GM18505 (cell line): ENCODE measurements at regions not wholly inside any gene's neighbourhood (a gene's known extent, or its start where the extent isn't known, plus 50 kb on each side); places are given as distances from the start of the nearest gene placed in this dataset.
A peak's percentile ranks its signal among the peaks of the same experiment; 100 is the strongest.

ENCODE experiments used
- ATAC-seq: cut with Tn5 transposase; IDR thresholded peaks from one replicate; pipeline ENCODE4 v1.9.1; 2021; ENCODE audit not compliant: unreplicated experiment
- POLR2A ChIP-seq: IDR thresholded peaks from 4 replicates; pipeline ENCODE4 v1.6.1; 2011; ENCODE audit warnings: borderline replicate concordance; ENCODE audit not compliant: insufficient read depth, insufficient read length; ENCODE audit errors: extremely low read depth

- no peak for TF ChIP-seq POLR2A
- no peak for ATAC-seq
These were observed 120.4 kb downstream of the ZIC1 start for GRCh38 chr3:147529551-147529950.

- no peak for TF ChIP-seq POLR2A
- ATAC-seq: peak; percentile 70
These were observed 128.9 kb downstream of the ZIC1 start for GRCh38 chr3:147538034-147538433.

DNA sequence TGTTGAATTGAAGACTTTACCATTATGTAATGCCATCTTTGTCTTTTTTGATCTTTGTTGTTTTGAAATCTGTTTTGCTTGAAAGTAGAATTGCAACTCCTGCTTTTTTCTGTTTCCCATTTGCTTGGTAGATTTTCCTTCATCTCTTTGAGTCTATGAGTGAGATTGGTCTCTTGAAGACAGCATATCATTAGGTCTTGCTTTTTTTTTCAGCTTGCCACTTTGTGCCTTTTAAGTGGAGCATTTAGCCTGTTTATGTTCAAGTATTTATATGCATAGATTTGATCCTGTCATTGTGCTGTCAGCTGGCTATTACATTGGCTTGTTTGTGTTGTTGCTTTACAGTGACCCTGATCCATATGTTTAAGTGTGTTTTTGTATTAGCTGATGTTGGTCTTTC is 131.8 kb downstream of the ZIC1 start:
- TF ChIP-seq POLR2A: no peak
- no peak for ATAC-seq

GRCh38 chr3:147544290-147544689 is 135.1 kb downstream of the ZIC1 start:
- no peak for ATAC-seq
- no peak for TF ChIP-seq POLR2A

DNA sequence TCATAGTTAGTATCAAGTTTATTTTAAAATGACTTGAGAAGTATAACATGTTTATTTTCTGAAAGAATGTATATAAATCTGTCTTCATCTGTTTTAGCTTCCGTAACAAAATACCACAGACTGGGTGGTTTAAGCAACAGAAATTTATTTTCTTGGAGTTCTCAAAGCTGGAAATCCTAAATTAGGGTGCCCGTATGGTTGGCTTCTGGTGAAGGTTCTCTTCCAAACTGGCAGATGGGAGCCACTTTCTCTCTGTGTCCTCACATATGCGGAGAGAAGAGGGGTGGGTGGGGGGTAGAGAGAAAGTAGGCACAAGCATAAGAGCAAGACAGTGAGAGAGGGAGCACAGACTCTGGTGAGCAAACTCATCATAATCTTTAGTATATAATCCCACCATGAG is 142.3 kb downstream of the ZIC1 start:
- ATAC-seq: no peak
- no peak for TF ChIP-seq POLR2A

GRCh38 chr3:147554332-147554731 is 145.2 kb downstream of the ZIC1 start:
- no peak for TF ChIP-seq POLR2A
- ATAC-seq: no peak

GRCh38 chr3:147572970-147573340 is 163.8 kb downstream of the ZIC1 start:
- ATAC-seq: peak; percentile 50
- TF ChIP-seq POLR2A: no peak

DNA sequence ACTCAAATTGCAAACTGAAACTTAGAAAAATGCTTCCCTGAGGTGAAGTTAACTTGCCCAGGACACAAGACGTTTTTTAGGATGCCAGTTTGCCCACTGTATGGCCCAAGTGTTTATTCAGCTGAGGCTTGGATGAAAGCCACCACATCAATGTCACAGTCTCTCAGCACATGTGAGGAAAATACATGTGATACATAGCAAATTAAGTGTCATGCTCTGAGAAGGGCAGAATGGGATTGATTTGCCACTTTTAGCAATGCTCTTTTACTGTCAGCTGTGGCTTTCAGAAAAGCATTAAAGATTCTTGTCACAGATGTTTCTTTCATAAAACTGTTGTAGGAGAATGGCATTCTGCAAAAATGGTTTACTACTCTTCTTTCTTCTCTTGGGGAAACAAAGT is 165.5 kb downstream of the ZIC1 start:
- TF ChIP-seq POLR2A: no peak
- no peak for ATAC-seq

- no peak for TF ChIP-seq POLR2A
- no peak for ATAC-seq
These were observed 166.2 kb downstream of the ZIC1 start for GRCh38 chr3:147575391-147575790.

- no peak for ATAC-seq
- no peak for TF ChIP-seq POLR2A
These were observed 173.5 kb downstream of the ZIC1 start for GRCh38 chr3:147582642-147583041.

- no peak for ATAC-seq
- no peak for TF ChIP-seq POLR2A
These were observed 179.9 kb downstream of the ZIC1 start for GRCh38 chr3:147589016-147589415.

DNA sequence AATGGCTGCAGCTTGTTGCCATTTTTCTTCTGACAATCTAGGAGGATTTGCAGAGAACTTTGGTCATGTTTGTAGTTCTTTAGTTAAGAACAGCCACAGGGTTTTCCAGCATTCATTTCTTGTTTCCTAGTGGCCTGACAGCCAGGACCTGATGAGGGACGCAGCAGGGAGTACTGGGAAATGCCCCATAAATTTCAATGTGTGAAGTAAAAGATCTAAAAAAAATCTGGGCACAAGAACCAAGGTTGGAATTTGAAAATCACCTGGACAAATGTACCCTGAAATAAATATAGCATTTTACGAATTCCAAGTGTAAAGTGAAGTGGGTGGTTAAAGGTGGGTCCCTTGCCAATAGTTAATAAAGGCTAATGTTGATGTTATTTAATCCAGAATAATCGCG is 195.0 kb downstream of the ZIC1 start:
- TF ChIP-seq POLR2A: no peak
- ATAC-seq: no peak

DNA sequence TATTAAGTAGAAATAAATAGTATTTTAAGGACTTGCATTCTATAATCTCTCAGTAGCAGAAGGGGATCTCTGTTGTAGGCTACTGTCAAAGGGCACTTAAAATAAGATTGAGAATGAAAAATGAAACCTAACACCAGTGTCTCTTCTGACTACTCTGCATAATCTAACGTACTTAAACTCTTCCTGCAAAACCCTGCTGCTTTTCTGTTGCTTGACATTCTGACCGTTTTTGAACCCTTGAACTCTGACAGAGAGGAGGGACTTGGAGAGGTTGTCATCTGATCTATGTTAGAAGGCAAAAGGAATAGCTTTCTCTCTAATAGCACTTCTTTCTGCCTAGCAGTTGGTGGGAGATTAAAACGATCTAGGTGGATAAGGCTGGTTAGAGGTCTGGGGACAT is 204.6 kb downstream of the ZIC1 start:
- ATAC-seq: no peak
- no peak for TF ChIP-seq POLR2A

GRCh38 chr3:147614210-147614609 is 205.0 kb downstream of the ZIC1 start:
- no peak for ATAC-seq

DNA sequence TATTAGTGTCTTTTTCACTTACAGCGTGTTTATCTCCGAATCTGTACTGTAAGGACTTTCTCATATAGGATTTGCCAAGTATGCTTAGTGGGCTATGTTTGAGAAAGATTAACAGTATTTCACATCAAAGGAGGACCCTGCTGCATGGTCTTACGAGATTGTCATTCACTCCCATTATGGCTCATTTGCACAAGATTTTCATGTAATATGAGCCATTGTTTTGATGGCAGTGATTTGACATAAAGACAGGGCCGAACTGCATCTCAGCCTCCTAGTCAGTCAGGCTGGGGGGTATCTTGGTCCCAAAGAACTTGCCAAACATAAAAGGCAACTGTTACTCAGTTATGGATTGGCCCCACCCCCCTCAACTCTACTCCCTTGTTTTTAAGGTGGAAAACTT is 205.9 kb downstream of the ZIC1 start:
- TF ChIP-seq POLR2A: no peak
- no peak for ATAC-seq

More at GRCh38 chr3:147614210-147614609, 205.0 kb downstream of the ZIC1 start:
- TF ChIP-seq POLR2A: no peak
